Parathyroid adenoma (tissue), 2 donors: ENCODE measurements at regions not wholly inside any gene's neighbourhood (a gene's known extent, or its start where the extent isn't known, plus 50 kb on each side); places are given as distances from the start of the nearest gene placed in this dataset.

Experiments
- H2AFZ ChIP-seq: fragments of 300-600 bp; sonication (generic); one replicate; pipeline ENCODE4 v1.7.0; 2017; ENCODE audit warnings: antibody characterized with exemption, mild to moderate bottlenecking
- H3K27ac ChIP-seq: fragments of 300-600 bp; sonication (generic); one replicate; pipeline ENCODE4 v1.7.0; 2017
- H3K27me3 ChIP-seq: fragments of 300-600 bp; sonication (generic); one replicate; pipeline ENCODE4 v1.7.0; 2017; ENCODE audit warnings: low read length; ENCODE audit not compliant: control insufficient read depth, insufficient read depth
- H3K36me3 ChIP-seq: fragments of 300-600 bp; sonication (generic); one replicate; pipeline ENCODE4 v1.7.0; 2017; ENCODE audit warnings: low read length; ENCODE audit not compliant: control insufficient read depth, insufficient read depth
- H3K4me1 ChIP-seq: fragments of 300-600 bp; sonication (generic); one replicate; pipeline ENCODE4 v1.7.0; 2017; ENCODE audit warnings: control low read depth
- H3K4me2 ChIP-seq: fragments of 300-600 bp; sonication (generic); one replicate; pipeline ENCODE4 v1.7.0; 2017; ENCODE audit warnings: low read length
- H3K4me3 ChIP-seq: fragments of 300-600 bp; sonication (generic); one replicate; pipeline ENCODE4 v1.7.0; 2017; ENCODE audit warnings: low read depth, low read length
- H3K79me2 ChIP-seq: fragments of 300-600 bp; sonication (generic); one replicate; pipeline ENCODE4 v1.7.0; 2017; ENCODE audit warnings: control low read depth
- H3K9ac ChIP-seq: fragments of 300-600 bp; sonication (generic); one replicate; pipeline ENCODE4 v1.7.0; 2017; ENCODE audit warnings: mild to moderate bottlenecking
- H3K9me3 ChIP-seq: fragments of 300-600 bp; sonication (generic); one replicate; pipeline ENCODE4 v1.7.0; 2017; ENCODE audit warnings: low read length; ENCODE audit not compliant: control insufficient read depth
- CTCF ChIP-seq: fragments of 300-600 bp; sonication (generic); IDR thresholded peaks from one replicate; pipeline ENCODE4 v1.7.0; 2017; ENCODE audit warnings: antibody characterized with exemption, mild to moderate bottlenecking
- donor health status: primary hyperparathyroidism.

GRCh38 chr14:39488600-39488999 lies 56.4 kb upstream of the FBXO33 start:
- H3K27ac ChIP-seq: no peak overlapping the region
- no peaks in the 10 kb centered on the region for H3K9me3 ChIP-seq
- H3K4me2 ChIP-seq: no peak overlapping the region
- H3K9ac ChIP-seq: no peak overlapping the region
- no peak overlapping the region for H2AFZ ChIP-seq
- no peaks in the 10 kb centered on the region for H3K4me1 ChIP-seq
- H3K27me3 ChIP-seq: no peaks in the 10 kb centered on the region
- no peak overlapping the region for H3K4me3 ChIP-seq
- TF ChIP-seq CTCF: no peak
- H3K36me3 ChIP-seq: no peaks in the 10 kb centered on the region
- H3K79me2 ChIP-seq: no peaks in the 10 kb centered on the region

GRCh38 chr14:39483682-39484081 lies 51.4 kb upstream of the FBXO33 start:
- no peaks in the 10 kb centered on the region for H3K4me1 ChIP-seq
- H3K27me3 ChIP-seq: no peaks in the 10 kb centered on the region
- H3K4me2 ChIP-seq: no peak overlapping the region
- H3K9ac ChIP-seq: no peak overlapping the region
- H3K27ac ChIP-seq: no peak overlapping the region
- H3K79me2 ChIP-seq: no peaks in the 10 kb centered on the region
- H3K36me3 ChIP-seq: no peaks in the 10 kb centered on the region
- TF ChIP-seq CTCF: no peak
- H2AFZ ChIP-seq: no peak overlapping the region
- no peak overlapping the region for H3K4me3 ChIP-seq
- no peaks in the 10 kb centered on the region for H3K9me3 ChIP-seq
